Head of caudate nucleus (tissue), 42 donors: ENCODE measurements at regions not wholly inside any gene's neighbourhood (a gene's known extent, or its start where the extent isn't known, plus 50 kb on each side); places are given as distances from the start of the nearest gene placed in this dataset.
A peak's percentile ranks its signal among the peaks of the same experiment; 100 is the strongest.
"Not testable (repeated sequence)": the region's sequence is repeated elsewhere in the genome, so short reads cannot be mapped to it uniquely, and the experiment has no call there.

Source experiments
- DNase-seq, 42 donors: peaks; one replicate each; pipeline versions ENCODE4 v3.0.0 to v3.0.0-alpha.2; 2020 to 2021; ENCODE audit warnings: mixed read lengths in 7 of 42
- intact Hi-C: fragments of 100-400 bp; cut with DNase I; formaldehyde crosslinking; loops from one replicate; pipeline ENCODE4 v1.15.0; 2022

- DNase-seq = no peak
- intact Hi-C loops = no loop called here
Observed at GRCh38 chr6:115058414-115059211, 715.8 kb upstream of the HS3ST5 start.

- intact Hi-C loops = no loop called here
- no peak for DNase-seq
Observed at GRCh38 chr6:115055579-115055978, 712.8 kb upstream of the HS3ST5 start.

GRCh38 chr6:115054242-115054641 lies 711.4 kb upstream of the HS3ST5 start:
- intact Hi-C loops = not testable (repeated sequence)

GRCh38 chr6:115053169-115053860 lies 710.5 kb upstream of the HS3ST5 start:
- intact Hi-C loops = no loop called here
- DNase-seq = no peak

More at GRCh38 chr6:115054242-115054641, 711.4 kb upstream of the HS3ST5 start:
- not testable (repeated sequence) for DNase-seq

- DNase-seq = no peak
- intact Hi-C loops = no loop called here
Observed at GRCh38 chr6:115016593-115016992, 673.8 kb upstream of the HS3ST5 start.

GRCh38 chr6:115004982-115005381 lies 662.2 kb upstream of the HS3ST5 start:
- intact Hi-C loops = no loop called here
- DNase-seq = peak in 1 of 42 donors; percentile 7

GRCh38 chr6:115004204-115004603 lies 661.4 kb upstream of the HS3ST5 start:
- intact Hi-C loops = no loop called here
- no peak for DNase-seq

GRCh38 chr6:115001731-115002350 lies 659.0 kb upstream of the HS3ST5 start:
- DNase-seq = no peak
- intact Hi-C loops = no loop called here

- DNase-seq = no peak
- intact Hi-C loops = no loop called here
Observed at GRCh38 chr6:115000736-115001135, 657.9 kb upstream of the HS3ST5 start.

- intact Hi-C loops = no loop called here
- DNase-seq = no peak
Observed at GRCh38 chr6:114998492-114998891, 655.7 kb upstream of the HS3ST5 start.

GRCh38 chr6:114997813-114998292 lies 655.0 kb upstream of the HS3ST5 start:
- intact Hi-C loops = no loop called here
- no peak for DNase-seq

- intact Hi-C loops = no loop called here
- DNase-seq = no peak
Observed at GRCh38 chr6:114995526-114995925, 652.7 kb upstream of the HS3ST5 start.

- no peak for DNase-seq
- intact Hi-C loops = no loop called here
Observed at GRCh38 chr6:114989279-114989964, 646.6 kb upstream of the HS3ST5 start.

GRCh38 chr6:114987281-114987680 lies 644.5 kb upstream of the HS3ST5 start:
- intact Hi-C loops = no loop called here
- DNase-seq = no peak

- DNase-seq = no peak
- intact Hi-C loops = no loop called here
Observed at GRCh38 chr6:114955363-114955762, 612.5 kb upstream of the HS3ST5 start.

- DNase-seq = no peak
- intact Hi-C loops = no loop called here
Observed at GRCh38 chr6:114952229-114952628, 609.4 kb upstream of the HS3ST5 start.

GRCh38 chr6:114945392-114945791 lies 602.6 kb upstream of the HS3ST5 start:
- no peak for DNase-seq
- intact Hi-C loops = no loop called here

GRCh38 chr6:114941078-114941477 lies 598.3 kb upstream of the HS3ST5 start:
- DNase-seq = no peak
- intact Hi-C loops = no loop called here

GRCh38 chr6:114940181-114940580 lies 597.4 kb upstream of the HS3ST5 start:
- intact Hi-C loops = no loop called here
- no peak for DNase-seq

GRCh38 chr6:114939630-114940029 lies 596.8 kb upstream of the HS3ST5 start:
- intact Hi-C loops = no loop called here
- no peak for DNase-seq
